SH-SY5Y (cell line): ENCODE measurements at regions not wholly inside any gene's neighbourhood (a gene's known extent, or its start where the extent isn't known, plus 50 kb on each side); places are given as distances from the start of the nearest gene placed in this dataset.

Experiments used
- GATA2 ChIP-seq: IDR thresholded peaks from 2 replicates; pipeline ENCODE4 v1.6.1; 2011; ENCODE audit warnings: mild to moderate bottlenecking, low read depth, low read length
- GATA3 ChIP-seq: IDR thresholded peaks from 2 replicates; pipeline ENCODE4 v1.6.1; 2011; ENCODE audit warnings: low read depth, mild to moderate bottlenecking, low read length, moderate library complexity

DNA sequence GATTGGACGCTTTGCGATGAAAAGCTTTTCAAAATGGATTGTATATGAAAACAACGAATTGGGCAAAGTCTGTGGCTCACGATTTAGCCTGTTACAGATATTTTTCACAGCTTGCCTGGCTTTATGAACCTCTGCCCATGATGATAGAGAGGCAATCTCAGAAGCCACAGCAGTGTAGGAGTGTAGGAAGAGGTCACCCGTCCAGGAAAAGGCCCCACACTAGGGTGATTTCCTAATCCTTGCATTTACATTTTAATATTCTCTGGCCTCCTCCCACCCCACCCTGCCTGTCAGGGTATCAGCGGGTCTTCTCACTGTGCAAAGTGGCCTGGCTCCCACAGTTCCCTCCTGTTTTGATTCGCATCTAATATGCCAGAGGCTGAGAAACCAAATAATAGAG lies 81.8 kb upstream of the FOXN3 start:
- no peak for TF ChIP-seq GATA2
- no peak for TF ChIP-seq GATA3
